Stimulated activated CD4-positive, alpha-beta T cell treated with anti-CD3 and anti-CD28 coated beads, Interleukin-12 subunit alpha, Interleukin-12 subunit beta, amount 100 ng/mL, for 24 hours (primary cell): ENCODE measurements at regions not wholly inside any gene's neighbourhood (a gene's known extent, or its start where the extent isn't known, plus 50 kb on each side); places are given as distances from the start of the nearest gene placed in this dataset.
A peak's percentile ranks its signal among the peaks of the same experiment; 100 is the strongest.

ENCODE experiments used
- DNase-seq, 2 experiments: peaks; one replicate each; pipeline ENCODE4 v3.0.0-alpha.2; 2020; ENCODE audit warnings: low read depth in 2 of 2

GRCh38 chr6:142682985-142683384 is 262.0 kb downstream of the HIVEP2 start:
- DNase-seq, result no peak

- DNase-seq, result no peak
Observed at GRCh38 chr6:142683714-142684141, 261.2 kb downstream of the HIVEP2 start.

- no peak for DNase-seq
Observed at GRCh38 chr6:142684371-142684770, 260.6 kb downstream of the HIVEP2 start.

- DNase-seq, result no peak
Observed at GRCh38 chr6:142685852-142686506, 259.0 kb downstream of the HIVEP2 start.

- DNase-seq, result no peak
Observed at GRCh38 chr6:142686507-142686887, 258.5 kb downstream of the HIVEP2 start.

- peak; percentile 41 to 46 for DNase-seq
Observed at GRCh38 chr6:142692942-142693341, 252.0 kb downstream of the HIVEP2 start.

- DNase-seq, result no peak
Observed at GRCh38 chr6:142693441-142693840, 251.5 kb downstream of the HIVEP2 start.

GRCh38 chr6:142694054-142694453 is 250.9 kb downstream of the HIVEP2 start:
- no peak for DNase-seq

GRCh38 chr6:142695016-142695415 is 250.0 kb downstream of the HIVEP2 start:
- DNase-seq, result no peak

- no peak for DNase-seq
Observed at GRCh38 chr6:142696123-142697000, 248.6 kb downstream of the HIVEP2 start.

- DNase-seq, result no peak
Observed at GRCh38 chr6:142697001-142697335, 248.0 kb downstream of the HIVEP2 start.

GRCh38 chr6:142697922-142698321 is 247.1 kb downstream of the HIVEP2 start:
- DNase-seq, result no peak

- no peak for DNase-seq
Observed at GRCh38 chr6:142698751-142699150, 246.2 kb downstream of the HIVEP2 start.

GRCh38 chr6:142699391-142699790 is 245.6 kb downstream of the HIVEP2 start:
- no peak for DNase-seq

GRCh38 chr6:142700032-142700431 is 244.9 kb downstream of the HIVEP2 start:
- DNase-seq, result no peak

GRCh38 chr6:142700671-142701312 is 244.2 kb downstream of the HIVEP2 start:
- DNase-seq, result no peak
